ENCODE measurements at regions not wholly inside any gene's neighbourhood (a gene's known extent, or its start where the extent isn't known, plus 50 kb on each side); places are given as distances from the start of the nearest gene placed in this dataset.
"Not testable (repeated sequence)": the region's sequence is repeated elsewhere in the genome, so short reads cannot be mapped to it uniquely, and the experiment has no call there.

DNA sequence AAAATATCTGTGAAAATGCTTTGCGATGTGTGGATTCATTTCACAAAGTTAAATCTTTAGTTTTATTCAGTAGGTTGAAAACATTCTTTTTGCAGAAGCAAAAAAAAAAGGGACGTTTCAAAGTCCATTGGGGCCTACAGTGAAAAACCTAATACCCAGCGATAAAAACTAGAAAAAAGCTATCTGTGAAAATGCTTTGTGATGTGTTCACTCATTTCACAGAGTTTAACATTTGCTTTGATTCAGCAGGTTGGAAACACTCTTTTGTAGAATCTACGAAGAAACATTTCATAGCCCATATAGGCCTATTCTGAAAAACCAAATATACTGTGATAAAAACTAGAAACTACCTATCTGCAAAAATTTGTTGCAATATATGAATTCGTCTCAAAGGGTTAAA is 113.6 kb upstream of the WSB1 start:
- Histone ChIP-seq H3K4me1 (ENCODE audit: insufficient read depth, low read length) (no peaks in the 10 kb centered on the region), H3K4me2 (ENCODE audit: low read length) (no peak overlapping the region), H3K27me3 (ENCODE audit: insufficient read depth, low read length) (no peaks in the 10 kb centered on the region), H4K20me1 (ENCODE audit: insufficient read depth, low read length) (no peaks in the 10 kb centered on the region), H3K79me2 (ENCODE audit: insufficient read depth, low read length) (no peaks in the 10 kb centered on the region), H3K27ac (ENCODE audit: low read depth, low read length) (no peak overlapping the region), H3K9me3 (ENCODE audit: insufficient read depth, low read depth, low read length) (no peaks in the 10 kb centered on the region), H3K9ac (ENCODE audit: low read length) (no peak overlapping the region), H2AFZ (ENCODE audit: low read depth, low read length) (no peak overlapping the region), H3K4me3 (ENCODE audit: insufficient read depth, low read depth, low read length) (no peak overlapping the region), H3K36me3 (ENCODE audit: insufficient read depth, low read length) (no peaks in the 10 kb centered on the region)
- TF ChIP-seq, protein P1, sequence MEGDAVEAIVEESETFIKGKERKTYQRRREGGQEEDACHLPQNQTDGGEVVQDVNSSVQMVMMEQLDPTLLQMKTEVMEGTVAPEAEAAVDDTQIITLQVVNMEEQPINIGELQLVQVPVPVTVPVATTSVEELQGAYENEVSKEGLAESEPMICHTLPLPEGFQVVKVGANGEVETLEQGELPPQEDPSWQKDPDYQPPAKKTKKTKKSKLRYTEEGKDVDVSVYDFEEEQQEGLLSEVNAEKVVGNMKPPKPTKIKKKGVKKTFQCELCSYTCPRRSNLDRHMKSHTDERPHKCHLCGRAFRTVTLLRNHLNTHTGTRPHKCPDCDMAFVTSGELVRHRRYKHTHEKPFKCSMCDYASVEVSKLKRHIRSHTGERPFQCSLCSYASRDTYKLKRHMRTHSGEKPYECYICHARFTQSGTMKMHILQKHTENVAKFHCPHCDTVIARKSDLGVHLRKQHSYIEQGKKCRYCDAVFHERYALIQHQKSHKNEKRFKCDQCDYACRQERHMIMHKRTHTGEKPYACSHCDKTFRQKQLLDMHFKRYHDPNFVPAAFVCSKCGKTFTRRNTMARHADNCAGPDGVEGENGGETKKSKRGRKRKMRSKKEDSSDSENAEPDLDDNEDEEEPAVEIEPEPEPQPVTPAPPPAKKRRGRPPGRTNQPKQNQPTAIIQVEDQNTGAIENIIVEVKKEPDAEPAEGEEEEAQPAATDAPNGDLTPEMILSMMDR (IDR thresholded peaks at IDR 0.05; ENCODE audit: insufficient read depth, low read depth, low read length), result no peak
- TF ChIP-seq EZH2 (IDR thresholded peaks at IDR 0.05; ENCODE audit: insufficient read depth, low read length), result no peak
- Mint-ChIP-seq H3K27ac (ENCODE audit: unreplicated experiment) (no peak overlapping the region), H3K4me1 (ENCODE audit: low read depth, unreplicated experiment) (no peaks in the 10 kb centered on the region), H3K27me3 (ENCODE audit: low read depth, unreplicated experiment) (no peaks in the 10 kb centered on the region), H3K36me3 (ENCODE audit: low read depth, unreplicated experiment) (no peaks in the 10 kb centered on the region), H3K9me3 (ENCODE audit: unreplicated experiment) (peaks cover 3% of the 10 kb centered on the region), H3K4me3 (ENCODE audit: unreplicated experiment) (no peak overlapping the region)
- DNase-seq (ENCODE audit: low read depth), result no peak
- no peak for FAIRE-seq

DNA sequence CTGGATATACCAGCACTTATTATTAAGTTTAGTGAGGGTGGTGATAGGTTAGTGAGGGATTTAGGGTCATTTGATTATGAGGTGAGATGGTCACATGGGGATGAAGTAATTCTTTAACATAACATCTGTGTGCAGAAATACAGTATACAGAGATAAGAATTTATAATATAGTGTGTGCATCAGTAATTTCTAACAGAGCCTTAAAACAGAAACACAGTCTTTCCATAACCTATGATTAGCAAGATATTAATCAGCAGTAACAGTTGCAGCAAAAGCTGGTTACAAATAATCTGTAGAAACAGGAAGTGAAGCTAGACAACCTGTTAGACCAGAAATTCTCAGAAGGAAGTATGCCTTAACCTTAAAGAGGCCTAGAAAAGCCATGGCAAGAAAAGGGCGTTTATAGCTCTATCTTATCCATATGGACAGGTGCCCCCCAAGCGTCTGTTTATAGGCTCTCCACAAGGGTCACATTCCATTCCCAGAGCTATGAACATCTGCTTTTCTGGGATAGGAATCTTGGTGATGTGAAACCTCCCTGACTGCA is 112.5 kb upstream of the WSB1 start:
- not testable (repeated sequence) for H3K4me2 ChIP-seq (ENCODE audit: low read length); H3K9me3 ChIP-seq (ENCODE audit: insufficient read depth, low read depth, low read length); FAIRE-seq; H4K20me1 ChIP-seq (ENCODE audit: insufficient read depth, low read length); H3K4me3 ChIP-seq (ENCODE audit: insufficient read depth, low read depth, low read length); H3K36me3 Mint-ChIP-seq (ENCODE audit: low read depth, unreplicated experiment); H3K27ac ChIP-seq (ENCODE audit: low read depth, low read length); H3K36me3 ChIP-seq (ENCODE audit: insufficient read depth, low read length); H3K4me1 Mint-ChIP-seq (ENCODE audit: low read depth, unreplicated experiment); H3K4me1 ChIP-seq (ENCODE audit: insufficient read depth, low read length); H3K9ac ChIP-seq (ENCODE audit: low read length); H3K79me2 ChIP-seq (ENCODE audit: insufficient read depth, low read length); H3K27me3 Mint-ChIP-seq (ENCODE audit: low read depth, unreplicated experiment); H3K27me3 ChIP-seq (ENCODE audit: insufficient read depth, low read length); H2AFZ ChIP-seq (ENCODE audit: low read depth, low read length); H3K4me3 Mint-ChIP-seq (ENCODE audit: unreplicated experiment); H3K27ac Mint-ChIP-seq (ENCODE audit: unreplicated experiment); DNase-seq (ENCODE audit: low read depth)
- H3K9me3 Mint-ChIP-seq (ENCODE audit: unreplicated experiment), result peaks cover 11% of the 10 kb centered on the region

DNA sequence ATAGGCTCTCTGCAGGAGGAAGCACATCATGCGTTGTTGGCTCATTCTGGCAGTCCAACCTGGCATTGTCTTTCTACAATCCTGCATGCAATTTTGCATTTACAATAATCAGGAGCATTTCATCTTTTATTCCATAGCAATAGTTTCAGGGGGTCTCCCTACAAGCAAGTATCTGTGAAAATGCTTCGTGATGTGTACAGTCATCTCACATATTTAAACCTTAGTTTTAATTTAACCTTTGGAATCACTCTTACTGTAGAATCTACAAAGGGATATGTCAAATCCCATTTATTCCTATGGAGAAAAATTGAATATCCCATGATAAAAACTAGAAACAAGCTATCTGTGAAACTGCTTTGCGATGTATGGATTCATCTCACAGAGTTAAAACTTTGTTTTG is 112.0 kb upstream of the WSB1 start:
- Mint-ChIP-seq H3K36me3 (ENCODE audit: low read depth, unreplicated experiment) (no peaks in the 10 kb centered on the region), H3K27me3 (ENCODE audit: low read depth, unreplicated experiment) (peaks cover 5% of the 10 kb centered on the region), H3K9me3 (ENCODE audit: unreplicated experiment) (peaks cover 11% of the 10 kb centered on the region), H3K27ac (ENCODE audit: unreplicated experiment) (no peak overlapping the region), H3K4me3 (ENCODE audit: unreplicated experiment) (no peak overlapping the region), H3K4me1 (ENCODE audit: low read depth, unreplicated experiment) (no peaks in the 10 kb centered on the region)
- Histone ChIP-seq H3K27me3 (ENCODE audit: insufficient read depth, low read length) (no peaks in the 10 kb centered on the region), H3K36me3 (ENCODE audit: insufficient read depth, low read length) (no peaks in the 10 kb centered on the region), H3K9me3 (ENCODE audit: insufficient read depth, low read depth, low read length) (no peaks in the 10 kb centered on the region), H3K4me3 (ENCODE audit: insufficient read depth, low read depth, low read length) (no peak overlapping the region), H3K4me1 (ENCODE audit: insufficient read depth, low read length) (no peaks in the 10 kb centered on the region), H4K20me1 (ENCODE audit: insufficient read depth, low read length) (no peaks in the 10 kb centered on the region), H2AFZ (ENCODE audit: low read depth, low read length) (no peak overlapping the region), H3K4me2 (ENCODE audit: low read length) (no peak overlapping the region), H3K27ac (ENCODE audit: low read depth, low read length) (no peak overlapping the region), H3K9ac (ENCODE audit: low read length) (no peak overlapping the region), H3K79me2 (ENCODE audit: insufficient read depth, low read length) (no peaks in the 10 kb centered on the region)
- no peak for FAIRE-seq
- no peak for DNase-seq (ENCODE audit: low read depth)
- no peak for TF ChIP-seq EZH2 (IDR thresholded peaks at IDR 0.05; ENCODE audit: insufficient read depth, low read length)
- TF ChIP-seq, protein P1 (IDR thresholded peaks at IDR 0.05; ENCODE audit: insufficient read depth, low read depth, low read length), result no peak
